ENCODE measurements at regions not wholly inside any gene's neighbourhood (a gene's known extent, or its start where the extent isn't known, plus 50 kb on each side); places are given as distances from the start of the nearest gene placed in this dataset.

GRCh38 chr7:46810986-46811385 lies 770.9 kb downstream of the TNS3 start:
- ChIA-PET POLR2A (no interaction called here), CTCF (no interaction called here)
- Mint-ChIP-seq H3K27ac (no peak overlapping the region), H3K9me3 (peaks cover 9% of the 10 kb centered on the region), H3K27me3 (no peaks in the 10 kb centered on the region), H3K4me1 (ENCODE audit: low read depth) (no peaks in the 10 kb centered on the region), H3K4me3 (no peak overlapping the region), H3K36me3 (ENCODE audit: low read depth) (no peaks in the 10 kb centered on the region)
- TF ChIP-seq CTCF (IDR thresholded peaks at IDR 0.05) = no peak
- no peak overlapping the region for H3K4me3 ChIP-seq (ENCODE audit: low read length)
- no peaks in the 10 kb centered on the region for H3K27me3 ChIP-seq (ENCODE audit: control insufficient read depth in 1 of 2, insufficient read depth in 2 of 2, low read length in 2 of 2)
- ATAC-seq (ENCODE audit: poor library complexity) (no peak), DNase-seq (no peak)
- H3K9me3 ChIP-seq (ENCODE audit: control insufficient read depth in 1 of 2, insufficient read depth in 1 of 2, low read length in 2 of 2) = no peaks in the 10 kb centered on the region
- no peaks in the 10 kb centered on the region for H3K4me1 ChIP-seq (ENCODE audit: insufficient read depth, low read length)
- intact Hi-C loops (cut with DNase I, micrococcal nuclease) = no loop called here
- no peak overlapping the region for H3K27ac ChIP-seq (ENCODE audit: low read depth in 1 of 2, low read length in 2 of 2)
- no peaks in the 10 kb centered on the region for H3K36me3 ChIP-seq (ENCODE audit: insufficient read depth, low read length)

GRCh38 chr7:46809886-46810285 lies 772.0 kb downstream of the TNS3 start:
- DNase-seq = no peak
- Mint-ChIP-seq H3K27me3 (no peaks in the 10 kb centered on the region), H3K4me1 (ENCODE audit: low read depth) (no peaks in the 10 kb centered on the region), H3K36me3 (ENCODE audit: low read depth) (no peaks in the 10 kb centered on the region), H3K9me3 (peaks cover 11% of the 10 kb centered on the region), H3K27ac (no peak overlapping the region), H3K4me3 (no peak overlapping the region)
- H3K4me3 ChIP-seq (ENCODE audit: low read length) = no peak overlapping the region
- H3K36me3 ChIP-seq (ENCODE audit: insufficient read depth, low read length) = no peaks in the 10 kb centered on the region
- no peak overlapping the region for H3K27ac ChIP-seq (ENCODE audit: low read depth in 1 of 2, low read length in 2 of 2)
- H3K27me3 ChIP-seq (ENCODE audit: control insufficient read depth in 1 of 2, insufficient read depth in 2 of 2, low read length in 2 of 2) = no peaks in the 10 kb centered on the region
- CTCF ChIA-PET = no interaction called here
- POLR2A ChIA-PET = no interaction called here
- H3K9me3 ChIP-seq (ENCODE audit: control insufficient read depth in 1 of 2, insufficient read depth in 1 of 2, low read length in 2 of 2) = no peaks in the 10 kb centered on the region
- intact Hi-C loops (cut with DNase I, micrococcal nuclease) = no loop called here
- ATAC-seq (ENCODE audit: poor library complexity) = no peak
- H3K4me1 ChIP-seq (ENCODE audit: insufficient read depth, low read length) = no peaks in the 10 kb centered on the region
- TF ChIP-seq CTCF (IDR thresholded peaks at IDR 0.05) = no peak

- no peak for ATAC-seq (ENCODE audit: poor library complexity)
- ChIA-PET POLR2A (no interaction called here), CTCF (no interaction called here)
- Mint-ChIP-seq H3K27me3 (no peaks in the 10 kb centered on the region), H3K9me3 (peaks cover 17% of the 10 kb centered on the region), H3K4me3 (no peak overlapping the region), H3K36me3 (ENCODE audit: low read depth) (no peaks in the 10 kb centered on the region), H3K27ac (no peak overlapping the region), H3K4me1 (ENCODE audit: low read depth) (no peaks in the 10 kb centered on the region)
- TF ChIP-seq CTCF (IDR thresholded peaks at IDR 0.05) = no peak
- intact Hi-C loops (cut with DNase I, micrococcal nuclease) = no loop called here
- H3K27me3 ChIP-seq (ENCODE audit: control insufficient read depth in 1 of 2, insufficient read depth in 2 of 2, low read length in 2 of 2) = no peaks in the 10 kb centered on the region
- peaks cover 0 to 4% of the 10 kb centered on the region in 2 experiments for H3K9me3 ChIP-seq (ENCODE audit: control insufficient read depth in 1 of 2, insufficient read depth in 1 of 2, low read length in 2 of 2)
- no peak overlapping the region for H3K27ac ChIP-seq (ENCODE audit: low read depth in 1 of 2, low read length in 2 of 2)
- H3K4me3 ChIP-seq (ENCODE audit: low read length) = no peak overlapping the region
- DNase-seq = no peak
- H3K4me1 ChIP-seq (ENCODE audit: insufficient read depth, low read length) = no peaks in the 10 kb centered on the region
- no peaks in the 10 kb centered on the region for H3K36me3 ChIP-seq (ENCODE audit: insufficient read depth, low read length)
These were observed 775.1 kb downstream of the TNS3 start for GRCh38 chr7:46806856-46807255.

All from CD4-positive, alpha-beta T cell (primary cell).